Fibroblast of peridontal ligament (primary cell): ENCODE measurements at regions not wholly inside any gene's neighbourhood (a gene's known extent, or its start where the extent isn't known, plus 50 kb on each side); places are given as distances from the start of the nearest gene placed in this dataset.

Experiments
- DNase-seq: peaks from one replicate; pipeline ENCODE4 v3.0.0-alpha.2; 2010; ENCODE audit errors: extremely low read depth

DNA sequence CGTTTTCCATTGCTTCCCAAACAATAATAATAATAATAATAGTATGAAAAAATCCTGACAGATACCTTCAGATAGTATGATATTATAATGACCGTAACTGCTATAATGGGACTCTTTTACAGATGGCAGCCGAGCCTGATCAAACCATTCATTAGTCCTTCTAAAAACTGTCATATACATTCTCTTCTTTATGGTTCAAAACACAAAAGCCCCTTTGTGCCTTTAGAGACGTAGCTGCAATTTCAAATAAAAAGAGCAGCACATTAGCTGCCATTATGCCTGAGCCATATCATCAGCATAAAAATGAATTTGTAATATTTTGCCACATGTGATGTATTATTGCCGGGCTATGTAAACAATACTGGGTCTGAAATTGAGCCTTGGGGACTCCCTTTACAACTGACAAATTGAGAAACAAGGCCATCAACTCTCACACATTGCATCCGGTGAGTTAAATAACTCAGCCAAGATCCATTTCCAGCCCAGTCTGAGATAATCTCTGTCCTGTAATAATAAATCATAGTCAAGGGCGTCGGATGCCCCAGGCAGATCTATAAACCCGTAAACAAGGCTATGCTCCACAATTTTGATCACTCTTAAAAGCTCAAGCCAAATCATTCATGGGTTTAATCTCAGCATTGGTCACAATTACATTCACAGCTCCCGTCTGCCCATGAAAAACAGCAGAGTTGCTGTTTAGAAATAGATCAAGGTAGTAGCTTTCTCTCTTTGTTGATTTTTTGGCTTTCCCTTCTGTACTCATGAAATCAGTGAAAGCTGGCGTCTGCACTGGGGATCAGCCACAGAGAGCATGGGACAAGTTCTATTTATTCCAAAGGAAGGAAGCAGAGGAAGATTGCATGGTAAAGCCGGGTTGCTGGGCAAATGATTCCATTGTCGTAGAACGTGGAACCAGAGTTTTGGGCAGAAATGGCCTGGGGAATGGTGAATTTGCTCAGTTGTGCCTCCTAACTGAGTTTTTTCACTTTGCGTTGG lies 150.1 kb upstream of the BMPER start:
- DNase-seq, result no peak

DNA sequence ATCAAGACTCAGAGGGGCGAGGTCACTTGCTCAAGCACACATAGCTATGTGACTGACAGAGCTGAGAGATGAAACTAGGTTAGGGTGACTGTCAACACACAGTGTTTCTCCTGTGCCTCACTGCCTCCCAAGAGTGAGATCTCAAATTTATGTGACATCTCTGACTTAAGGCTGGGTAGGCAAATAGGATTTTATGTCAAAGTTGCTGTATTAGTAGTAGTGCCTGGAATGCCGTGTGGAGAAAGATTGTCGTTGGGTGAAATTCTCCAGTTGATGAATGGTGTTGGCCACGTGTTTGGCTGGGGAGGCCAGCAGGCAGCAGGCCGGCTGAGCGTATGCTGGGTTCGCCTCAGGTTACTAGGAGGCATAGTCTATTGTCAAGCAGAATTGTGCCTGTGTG lies 148.3 kb upstream of the BMPER start:
- DNase-seq, result no peak

DNA sequence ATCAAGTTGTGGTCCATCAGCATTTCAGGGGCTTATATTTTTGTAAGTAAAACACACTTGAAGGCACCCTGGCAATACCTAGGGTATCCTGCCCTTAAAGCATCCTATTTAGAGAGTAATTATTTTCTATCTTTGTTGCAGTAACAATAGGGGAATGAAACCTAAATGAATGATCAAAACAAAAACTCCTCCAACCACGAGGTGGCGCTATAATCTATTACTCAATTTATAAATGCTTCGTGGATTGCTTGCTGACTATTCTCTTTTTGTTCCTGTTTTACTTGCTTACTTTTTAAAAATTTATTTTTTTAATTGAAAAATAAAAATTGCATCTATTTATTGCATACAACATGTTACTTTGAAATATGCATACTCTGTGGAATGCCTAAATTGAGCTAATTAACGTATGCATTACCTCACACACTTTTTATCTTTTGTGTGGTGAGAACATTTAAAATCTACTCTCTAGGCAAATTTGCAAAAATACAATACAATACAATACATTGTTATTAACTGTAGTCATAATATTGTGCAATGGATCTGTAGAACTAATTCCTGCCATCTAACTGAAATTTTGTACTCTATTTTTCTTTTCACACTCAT lies 147.7 kb upstream of the BMPER start:
- DNase-seq, result peak; percentile 76

DNA sequence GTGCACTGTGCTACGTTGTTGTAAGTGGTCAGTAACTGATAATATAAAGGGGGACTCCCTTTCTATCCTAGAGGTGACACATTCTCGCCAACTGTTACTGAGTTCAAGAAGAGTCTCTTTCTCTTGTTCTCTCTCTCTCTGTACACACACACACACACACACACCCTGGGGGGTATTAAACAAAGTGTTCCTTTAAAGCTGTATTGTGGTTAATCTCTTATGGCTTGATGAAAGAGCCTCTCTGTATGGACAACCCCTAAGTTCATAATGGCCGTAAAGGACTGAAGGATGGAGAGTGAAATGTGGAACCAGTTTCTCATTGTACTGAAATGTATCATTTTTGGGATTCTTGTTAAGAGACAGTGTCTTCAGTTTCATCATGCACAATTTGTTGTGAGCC lies 145.2 kb upstream of the BMPER start:
- DNase-seq, result no peak

DNA sequence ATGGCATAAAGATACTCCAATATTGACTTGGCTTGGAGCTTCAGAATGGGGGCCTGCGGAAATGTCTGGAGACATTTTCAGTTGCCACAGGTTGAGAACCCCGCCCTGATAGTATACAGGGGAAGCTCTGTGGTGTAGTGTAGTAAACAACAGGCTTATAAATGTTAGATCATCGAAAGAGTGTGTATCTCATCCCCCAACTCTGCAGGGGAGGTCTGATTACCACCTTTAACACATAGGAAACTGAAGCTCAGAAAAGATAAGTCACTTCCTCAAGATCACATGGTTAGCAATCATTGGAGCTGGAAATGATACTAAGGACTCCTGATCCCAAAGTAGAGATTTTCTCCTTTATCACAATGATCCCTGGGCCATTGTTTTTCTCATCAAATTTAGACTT lies 144.5 kb upstream of the BMPER start:
- DNase-seq, result no peak

DNA sequence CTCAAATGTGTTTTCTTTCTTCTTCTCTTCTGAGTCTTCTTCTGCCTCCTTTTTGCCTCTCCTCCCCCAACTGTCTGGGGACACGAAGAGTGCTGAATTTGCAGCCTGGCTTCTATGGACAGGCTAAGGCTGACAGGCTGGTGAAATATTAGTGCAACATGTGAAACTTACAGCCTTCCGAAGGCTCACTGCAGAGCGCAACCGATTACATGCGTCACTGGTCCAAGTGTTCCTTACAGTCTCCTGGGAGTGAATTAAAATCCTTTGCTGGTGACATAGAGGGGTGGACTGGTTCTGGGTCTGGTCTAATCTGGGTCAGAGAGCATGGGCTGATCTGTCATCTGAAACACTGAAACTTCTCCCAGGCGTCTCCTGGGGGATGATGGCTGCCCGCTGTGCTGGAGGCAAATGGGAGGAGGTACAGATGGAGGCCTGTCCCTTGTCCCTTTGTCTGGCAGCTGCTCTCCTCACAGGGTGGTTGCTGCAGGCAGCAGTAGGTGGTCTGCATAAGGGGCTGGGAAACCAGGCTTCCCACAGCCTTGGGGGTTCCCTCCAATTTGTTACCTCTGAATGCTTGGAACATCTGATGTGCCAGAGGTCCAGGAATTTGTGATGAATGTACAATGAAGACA lies 143.8 kb upstream of the BMPER start:
- DNase-seq, result peak; percentile 68

DNA sequence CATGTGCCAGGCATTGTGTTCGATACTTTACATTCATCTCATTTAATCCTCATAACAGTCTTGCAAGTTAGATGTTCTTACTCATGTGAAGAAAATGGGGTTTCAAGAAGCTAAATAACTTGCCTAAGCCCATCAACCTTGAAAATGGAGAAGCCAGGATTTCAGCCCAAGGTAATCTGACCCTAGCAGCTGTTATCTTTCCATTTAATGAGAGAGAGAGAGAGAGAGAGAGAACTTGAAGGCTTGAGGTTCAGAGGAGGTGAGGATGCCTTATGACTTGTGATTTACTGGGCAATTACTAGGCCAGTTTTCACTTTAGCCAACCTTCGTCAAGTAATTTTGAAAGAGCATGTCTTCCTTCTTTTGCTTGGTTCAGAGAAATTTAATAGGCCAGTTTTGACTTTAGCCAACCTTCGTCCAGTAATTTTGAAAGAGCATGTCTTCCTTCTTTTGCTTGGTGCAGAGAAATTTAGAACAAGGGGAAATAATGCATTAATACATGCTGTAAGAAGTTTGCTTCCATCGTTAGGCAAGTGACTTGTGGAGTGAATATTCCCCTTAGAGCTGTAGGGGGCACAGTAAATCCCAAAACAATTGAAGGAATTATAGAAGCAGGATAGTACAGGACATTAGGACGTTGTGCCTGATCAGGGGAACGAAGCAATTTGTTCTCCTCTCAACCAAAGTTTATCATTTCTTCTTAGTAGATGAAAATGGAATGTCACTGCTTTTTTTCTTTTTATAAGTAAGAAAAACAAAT lies 143.0 kb upstream of the BMPER start:
- no peak for DNase-seq

DNA sequence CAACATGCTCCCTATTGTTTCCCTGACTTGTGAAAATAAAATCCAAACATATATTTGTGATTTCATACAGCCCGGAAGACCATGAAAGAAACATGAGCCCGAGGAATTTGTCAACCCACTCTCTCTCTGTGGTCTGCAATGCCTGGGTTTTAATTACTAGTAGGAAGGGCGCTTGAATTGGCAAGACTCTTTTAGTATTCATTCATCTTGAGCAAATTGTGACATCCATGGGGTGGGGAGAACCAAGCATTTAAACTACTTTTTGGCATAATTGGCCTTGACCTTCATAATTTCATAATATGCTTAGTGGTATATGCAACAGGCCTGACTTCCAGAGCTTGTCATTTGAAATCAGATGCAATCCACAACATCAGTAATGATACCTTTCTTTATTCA lies 142.4 kb upstream of the BMPER start:
- DNase-seq, result peak; percentile 75

DNA sequence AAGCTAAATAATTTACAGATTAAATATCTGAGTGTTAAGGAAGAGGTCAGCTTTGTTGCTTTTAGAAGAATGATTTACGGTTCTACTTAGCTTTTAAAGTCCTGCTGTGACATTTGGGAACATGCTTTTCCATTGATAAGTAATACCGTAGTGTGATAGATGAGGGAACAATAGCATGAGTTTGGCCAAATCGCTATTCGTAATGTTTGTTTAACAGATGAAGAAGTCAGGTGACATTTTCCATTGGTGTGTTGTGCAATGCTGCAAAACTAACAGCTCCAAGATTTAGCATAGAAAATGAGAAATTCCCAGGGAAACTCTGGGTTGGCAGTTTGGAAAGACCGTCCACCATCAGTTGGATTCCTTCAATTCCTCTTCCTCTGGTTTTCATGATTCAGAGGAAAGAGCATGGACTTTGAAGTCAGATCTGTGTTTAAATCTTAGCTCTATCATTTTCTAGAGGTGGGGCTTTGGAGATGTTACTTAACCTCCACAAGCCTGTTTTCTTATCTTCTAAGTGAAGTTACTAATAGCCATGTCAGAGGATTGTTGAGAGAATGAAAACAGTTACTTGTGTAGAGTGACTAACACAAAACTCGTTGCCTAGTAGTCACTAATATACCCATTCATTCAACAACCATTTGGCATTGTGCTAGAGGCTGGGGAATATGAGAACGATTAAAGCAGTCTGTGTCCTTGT lies 140.4 kb upstream of the BMPER start:
- DNase-seq, result peak; percentile 52

DNA sequence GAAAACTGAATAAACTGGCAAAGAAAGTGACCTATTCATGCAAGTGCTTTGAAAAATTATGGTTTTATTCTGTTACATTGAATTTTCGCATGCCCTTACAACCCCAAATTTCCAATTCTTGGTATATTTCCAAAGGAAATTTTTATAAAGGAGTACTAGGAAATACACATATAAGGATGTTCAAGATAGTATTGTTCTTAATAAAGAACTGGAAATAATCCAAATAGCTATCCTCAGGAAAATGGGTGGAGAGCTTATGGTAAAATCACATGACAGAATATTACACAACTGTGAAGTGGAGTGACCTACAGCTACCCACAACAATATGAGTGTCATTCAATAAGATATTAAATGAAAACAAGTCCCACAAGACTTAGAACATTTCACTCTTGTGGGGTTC lies 138.9 kb upstream of the BMPER start:
- DNase-seq, result no peak

DNA sequence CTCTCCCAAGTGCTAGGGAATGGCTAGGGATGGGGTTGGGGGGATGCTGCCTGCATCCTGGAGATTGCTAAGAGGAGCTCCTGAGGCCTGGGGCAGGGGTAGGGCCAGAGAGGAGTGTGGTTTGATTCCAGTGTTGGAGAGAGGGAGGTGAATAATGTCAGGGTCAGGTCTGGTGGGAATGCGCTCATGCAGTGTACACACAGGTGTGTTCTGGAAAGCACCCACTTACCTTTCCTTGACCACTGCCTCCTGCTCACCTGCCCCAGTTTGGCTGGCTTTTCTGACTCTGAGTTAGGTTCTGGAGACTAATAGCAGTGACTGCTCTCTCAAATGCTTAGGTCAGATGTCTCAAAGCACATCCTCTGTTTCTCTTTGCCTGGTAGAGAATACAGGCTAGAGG lies 135.4 kb upstream of the BMPER start:
- DNase-seq, result no peak

DNA sequence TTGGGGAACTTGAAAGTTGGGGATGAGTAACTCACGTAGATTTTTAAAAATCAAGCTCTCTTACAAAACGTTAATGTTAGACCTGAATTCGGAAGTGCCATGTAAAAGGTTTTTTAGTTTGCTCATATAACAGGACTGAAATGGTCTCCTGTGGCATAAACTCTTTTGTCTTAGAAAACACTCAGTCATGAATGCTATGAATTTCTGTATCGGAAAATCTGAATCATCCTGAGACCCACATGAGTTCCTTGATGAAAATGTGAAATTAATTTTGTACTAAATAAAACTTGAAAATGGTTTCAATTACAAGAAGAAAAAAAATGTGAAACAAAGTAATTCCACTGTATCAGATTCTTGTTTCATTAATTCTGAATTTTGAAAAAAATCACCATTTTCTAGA lies 134.8 kb upstream of the BMPER start:
- DNase-seq, result no peak

DNA sequence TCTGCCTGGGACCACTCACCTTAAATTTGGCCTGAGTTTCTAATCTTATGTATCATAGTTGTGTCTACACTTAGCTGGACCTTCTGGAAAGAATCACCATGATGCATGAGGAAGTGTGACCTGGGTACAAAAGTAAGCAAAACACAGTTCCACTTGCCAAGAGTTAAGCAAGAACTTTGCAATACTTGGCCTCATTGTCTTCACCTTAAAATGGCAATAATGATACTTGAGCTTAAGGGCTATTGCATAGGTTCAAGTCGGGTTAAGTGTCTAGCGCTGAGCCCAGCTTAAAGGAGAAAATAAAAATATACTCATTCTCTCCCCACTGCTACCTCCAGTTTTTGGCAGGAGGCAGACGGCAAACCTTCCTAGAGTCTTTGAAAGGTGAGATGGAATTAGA lies 133.9 kb upstream of the BMPER start:
- no peak for DNase-seq

DNA sequence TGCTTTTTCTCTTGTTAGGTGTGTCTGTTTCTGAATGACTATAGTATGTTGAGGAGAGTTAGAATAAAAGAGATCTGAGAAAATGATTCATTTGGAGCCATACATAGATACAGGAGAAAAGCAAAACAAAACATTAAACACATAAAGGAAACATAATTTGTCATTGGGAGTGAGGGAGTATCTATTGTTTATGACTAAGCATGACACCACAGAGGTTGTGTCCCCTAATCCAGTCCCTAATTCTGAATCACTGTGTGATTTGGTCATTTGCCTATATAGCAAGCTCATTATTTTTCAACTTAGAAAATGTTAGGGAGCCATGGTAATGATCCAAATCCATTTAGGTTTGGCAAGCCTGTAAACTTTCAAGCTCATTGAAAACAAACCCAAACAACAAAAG lies 132.3 kb upstream of the BMPER start:
- DNase-seq, result peak; percentile 43

DNA sequence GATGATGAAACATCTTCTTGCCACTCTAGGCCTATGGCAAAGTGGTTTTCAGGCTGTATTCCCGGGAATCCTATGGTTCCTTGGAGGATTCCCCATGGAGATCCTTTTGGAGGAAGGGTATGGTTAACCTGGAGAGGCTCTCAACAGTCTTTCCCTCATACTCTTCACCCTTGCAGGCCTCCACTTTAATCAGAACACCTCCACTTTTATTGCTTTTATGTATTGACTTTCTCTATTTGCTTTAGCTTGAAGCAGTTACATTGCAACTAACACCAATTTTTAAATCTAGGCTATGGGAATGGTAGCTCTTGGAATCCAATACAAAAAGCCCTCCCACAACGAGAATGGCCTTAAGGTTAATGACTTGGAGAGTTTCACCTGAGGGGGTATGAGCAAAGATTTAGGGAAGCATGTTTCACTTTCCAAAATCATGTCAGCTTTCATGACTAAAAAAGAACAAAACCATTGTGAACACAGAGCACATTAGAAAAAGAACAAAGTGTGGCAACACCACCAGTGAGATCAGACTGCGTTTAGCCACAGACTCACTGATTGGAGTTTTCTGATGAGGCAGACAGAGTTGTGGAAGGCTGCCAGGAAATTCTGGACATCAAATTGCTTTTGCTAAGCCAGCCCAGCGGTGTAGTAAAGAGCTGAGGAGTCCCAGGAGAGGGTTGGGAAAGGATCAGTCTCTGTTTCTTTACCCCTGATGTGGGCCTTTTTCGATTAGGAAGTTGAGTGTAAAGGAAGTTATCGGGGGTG lies 130.4 kb upstream of the BMPER start:
- peak; percentile 99 for DNase-seq

DNA sequence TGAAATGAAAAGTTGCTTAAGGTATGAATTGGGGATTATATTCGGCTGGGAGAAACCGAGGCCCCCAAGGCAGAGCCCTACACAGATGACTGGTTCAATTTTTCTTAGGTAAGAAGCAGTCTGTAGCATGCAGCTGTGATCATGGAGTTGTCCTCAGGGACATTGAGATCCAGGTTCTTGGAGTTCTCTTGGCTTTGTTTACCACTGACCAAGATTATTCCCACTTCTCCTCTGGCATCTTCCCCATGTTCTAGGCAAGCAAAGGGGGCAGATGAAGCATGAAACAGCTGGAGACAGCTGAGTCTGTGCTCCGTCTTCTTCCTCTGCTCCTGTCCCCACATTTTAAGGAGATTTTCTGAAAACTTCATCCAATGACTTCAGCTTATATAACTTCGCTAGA lies 129.5 kb upstream of the BMPER start:
- DNase-seq, result no peak

DNA sequence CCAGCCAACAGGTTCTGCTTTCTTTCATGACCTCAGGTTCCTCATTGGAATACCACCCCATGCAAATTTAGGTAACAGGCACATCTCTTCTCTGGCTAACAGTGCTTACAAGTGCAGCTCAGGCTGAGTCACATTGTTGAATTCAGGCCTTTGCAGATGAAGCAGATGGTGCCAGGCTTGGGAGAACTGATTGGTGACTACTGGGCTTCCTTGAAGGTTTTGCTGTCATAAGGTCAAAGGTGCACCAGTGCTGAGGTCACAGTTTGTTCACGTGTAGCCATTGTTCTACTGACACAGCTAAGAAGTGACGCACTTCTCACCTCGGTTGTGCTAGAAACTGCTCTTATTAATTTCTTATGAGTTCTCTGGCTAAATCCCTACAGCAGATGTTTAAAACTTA lies 128.6 kb upstream of the BMPER start:
- peak; percentile 42 for DNase-seq

DNA sequence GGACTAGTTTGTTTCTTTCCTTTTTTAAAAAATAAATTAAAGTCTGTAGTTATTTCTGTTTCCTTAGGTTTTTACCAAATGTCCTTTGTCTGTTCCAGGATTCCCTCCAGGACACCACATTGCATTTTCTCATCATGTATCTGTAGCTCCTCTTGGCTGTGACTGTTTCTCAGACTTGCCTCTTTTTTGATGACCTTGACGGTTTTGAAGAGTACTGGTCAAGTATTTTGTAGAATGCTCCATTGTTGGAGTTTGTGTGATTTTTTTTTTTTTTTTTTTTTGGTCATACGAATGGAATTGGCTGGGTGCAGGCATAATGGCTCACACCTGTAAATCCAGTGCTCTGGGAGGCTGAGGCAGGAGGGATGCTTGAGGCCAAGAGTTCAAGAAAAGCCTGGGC lies 127.1 kb upstream of the BMPER start:
- DNase-seq, result no peak

DNA sequence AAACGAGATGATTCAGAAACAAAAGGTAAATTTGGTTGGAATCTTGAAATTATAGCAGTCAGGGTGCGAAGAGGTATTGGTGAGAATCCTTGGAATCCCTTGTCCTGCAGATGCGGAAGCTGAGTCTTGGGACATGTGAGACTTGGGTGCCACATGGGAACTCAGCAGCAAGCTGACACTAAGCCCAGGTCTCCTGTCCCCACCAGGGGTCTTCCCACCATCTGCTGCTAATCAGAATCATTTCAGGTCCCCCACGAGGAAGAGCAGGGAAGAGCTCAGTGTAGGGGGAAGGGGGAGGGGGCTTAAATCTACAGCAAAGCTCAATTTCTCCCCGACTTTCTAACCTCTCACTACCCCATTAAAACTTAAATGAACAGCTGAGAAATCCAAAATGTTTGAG lies 126.1 kb upstream of the BMPER start:
- DNase-seq, result no peak

DNA sequence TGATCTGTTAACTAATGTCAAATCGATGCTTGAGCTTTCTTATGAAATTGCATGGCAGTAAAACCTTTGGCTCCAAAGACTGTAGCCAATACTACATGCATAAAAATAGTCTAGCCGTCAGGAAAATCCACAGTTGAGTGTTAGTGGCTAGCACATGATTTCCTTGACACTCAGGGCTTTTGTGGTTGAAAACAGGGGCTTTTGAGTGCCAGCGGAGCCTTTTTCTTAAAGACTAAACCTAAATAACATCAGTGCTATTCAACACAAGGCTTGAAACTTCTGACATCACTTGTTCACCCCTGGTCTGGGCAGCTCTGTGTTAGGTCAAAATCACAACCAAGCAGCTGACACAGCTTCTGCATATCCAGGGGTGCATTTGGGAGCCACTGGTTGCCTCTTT lies 124.2 kb upstream of the BMPER start:
- no peak for DNase-seq

DNA sequence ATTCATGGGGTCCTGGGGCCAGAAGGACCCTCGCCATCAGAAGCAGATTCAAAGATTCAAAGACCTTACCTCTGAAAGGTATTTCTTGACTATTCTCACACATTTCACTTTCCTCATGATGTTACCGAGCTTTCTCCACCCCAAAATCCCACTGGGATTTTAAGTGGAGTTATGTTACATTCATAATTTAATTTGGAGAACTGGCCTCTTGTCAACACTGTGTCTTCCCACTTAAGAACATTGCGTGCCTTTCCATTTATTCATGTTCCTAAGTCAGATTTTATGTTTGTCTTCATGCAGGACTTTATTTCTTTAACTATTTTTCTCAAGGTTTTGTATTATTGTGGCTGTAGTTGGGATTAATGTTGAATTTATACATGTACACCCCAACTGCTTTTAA lies 123.5 kb upstream of the BMPER start:
- peak; percentile 87 for DNase-seq
